ENCODE measurements at regions not wholly inside any gene's neighbourhood (a gene's known extent, or its start where the extent isn't known, plus 50 kb on each side); places are given as distances from the start of the nearest gene placed in this dataset.

DNA sequence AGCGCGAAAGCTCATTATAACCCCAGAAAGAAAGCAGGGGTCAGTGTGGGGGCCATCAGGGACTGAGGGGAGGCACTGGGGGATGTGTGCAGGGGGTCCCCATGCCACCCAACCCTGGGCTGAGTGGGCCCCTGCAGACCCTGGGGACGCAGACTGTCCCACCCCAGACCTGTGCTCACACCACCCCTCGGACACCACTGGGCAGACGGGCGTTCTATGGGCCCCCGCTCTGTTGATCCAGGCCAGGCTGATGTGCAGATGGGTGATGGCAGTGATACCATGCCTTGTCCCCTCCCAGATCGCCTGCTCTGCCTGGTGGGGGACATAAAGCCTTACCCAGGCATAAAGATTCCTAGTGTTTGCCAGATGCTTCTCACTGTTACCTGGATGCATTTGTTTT, 259.7 kb upstream of the TLE3 start:
- no peaks in the 10 kb centered on the region for H3K9me3 ChIP-seq (ENCODE audit: low read length)
- H3K79me2 ChIP-seq (replicated peaks; ENCODE audit: insufficient read depth, low read length), result no peaks in the 10 kb centered on the region
- no peak overlapping the region for H3K4me3 ChIP-seq (ENCODE audit: low read length)
- H3K27me3 ChIP-seq (ENCODE audit: insufficient read depth, low read depth, low read length), result no peaks in the 10 kb centered on the region
- H3F3A ChIP-seq (ENCODE audit: insufficient read depth, low read length, poor library complexity, severe bottlenecking), result no peaks in the 10 kb centered on the region
- no peak overlapping the region for H2AFZ ChIP-seq (ENCODE audit: low read depth, low read length)
- no peak overlapping the region for H3K4me2 ChIP-seq (ENCODE audit: low read length)
- no peak overlapping the region for H3K27ac ChIP-seq (ENCODE audit: low read length)
- H3K36me3 ChIP-seq (ENCODE audit: insufficient read depth, low read length), result no peaks in the 10 kb centered on the region
- no peaks in the 10 kb centered on the region for H3K9me2 ChIP-seq (ENCODE audit: insufficient read depth, low read length)
- H3K9ac ChIP-seq (ENCODE audit: low read length), result no peak overlapping the region
- no peak for TF ChIP-seq MXI1 (conservative IDR thresholded peaks at IDR 0.05; ENCODE audit: poor library complexity, severe bottlenecking)
- no peak for TF ChIP-seq EZH2 (IDR thresholded peaks at IDR 0.05; ENCODE audit: borderline replicate concordance, insufficient read depth, low read length, poor library complexity, severe bottlenecking)
- no peak for TF ChIP-seq SMC3 (conservative IDR thresholded peaks at IDR 0.05; ENCODE audit: poor library complexity)
- TF ChIP-seq RAD21 (conservative IDR thresholded peaks at IDR 0.05), result no peak
- no peak for TF ChIP-seq EP300 (conservative IDR thresholded peaks at IDR 0.05; ENCODE audit: poor library complexity, severe bottlenecking)
- H4K20me1 ChIP-seq (ENCODE audit: insufficient read depth), result no peaks in the 10 kb centered on the region

DNA sequence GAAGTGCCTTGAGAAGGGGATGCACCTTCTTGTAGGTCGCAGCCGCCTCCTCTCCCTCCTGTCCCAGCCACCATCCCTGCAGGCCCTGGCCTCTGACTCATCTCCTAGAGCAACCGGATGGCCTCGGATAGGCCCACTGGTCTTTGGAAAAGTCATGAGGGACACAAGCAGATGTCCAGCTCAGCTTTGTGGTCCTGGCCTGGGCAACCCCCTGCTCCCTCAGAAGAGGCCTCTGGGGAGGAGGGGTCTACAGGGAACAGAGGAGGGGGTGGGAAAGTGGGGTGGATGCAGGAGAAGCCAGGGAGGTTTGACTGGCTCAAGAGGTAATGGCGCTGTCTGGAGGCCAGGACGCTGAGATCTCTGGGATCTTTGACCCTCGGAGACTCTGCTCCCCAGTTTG, 259.2 kb upstream of the TLE3 start:
- no peaks in the 10 kb centered on the region for H3K27me3 ChIP-seq (ENCODE audit: insufficient read depth, low read depth, low read length)
- H3K36me3 ChIP-seq (ENCODE audit: insufficient read depth, low read length), result no peaks in the 10 kb centered on the region
- no peaks in the 10 kb centered on the region for H3K9me3 ChIP-seq (ENCODE audit: low read length)
- H4K20me1 ChIP-seq (ENCODE audit: insufficient read depth), result no peaks in the 10 kb centered on the region
- no peaks in the 10 kb centered on the region for H3F3A ChIP-seq (ENCODE audit: insufficient read depth, low read length, poor library complexity, severe bottlenecking)
- TF ChIP-seq EP300 (conservative IDR thresholded peaks at IDR 0.05; ENCODE audit: poor library complexity, severe bottlenecking) (no peak), POLR2AphosphoS5 (IDR thresholded peaks at IDR 0.05) (no peak), EZH2 (IDR thresholded peaks at IDR 0.05; ENCODE audit: borderline replicate concordance, insufficient read depth, low read length, poor library complexity, severe bottlenecking) (no peak), RAD21 (conservative IDR thresholded peaks at IDR 0.05) (no peak), SMC3 (conservative IDR thresholded peaks at IDR 0.05; ENCODE audit: poor library complexity) (no peak), MXI1 (conservative IDR thresholded peaks at IDR 0.05; ENCODE audit: poor library complexity, severe bottlenecking) (no peak)
- TF ChIP-seq, protein P1, sequence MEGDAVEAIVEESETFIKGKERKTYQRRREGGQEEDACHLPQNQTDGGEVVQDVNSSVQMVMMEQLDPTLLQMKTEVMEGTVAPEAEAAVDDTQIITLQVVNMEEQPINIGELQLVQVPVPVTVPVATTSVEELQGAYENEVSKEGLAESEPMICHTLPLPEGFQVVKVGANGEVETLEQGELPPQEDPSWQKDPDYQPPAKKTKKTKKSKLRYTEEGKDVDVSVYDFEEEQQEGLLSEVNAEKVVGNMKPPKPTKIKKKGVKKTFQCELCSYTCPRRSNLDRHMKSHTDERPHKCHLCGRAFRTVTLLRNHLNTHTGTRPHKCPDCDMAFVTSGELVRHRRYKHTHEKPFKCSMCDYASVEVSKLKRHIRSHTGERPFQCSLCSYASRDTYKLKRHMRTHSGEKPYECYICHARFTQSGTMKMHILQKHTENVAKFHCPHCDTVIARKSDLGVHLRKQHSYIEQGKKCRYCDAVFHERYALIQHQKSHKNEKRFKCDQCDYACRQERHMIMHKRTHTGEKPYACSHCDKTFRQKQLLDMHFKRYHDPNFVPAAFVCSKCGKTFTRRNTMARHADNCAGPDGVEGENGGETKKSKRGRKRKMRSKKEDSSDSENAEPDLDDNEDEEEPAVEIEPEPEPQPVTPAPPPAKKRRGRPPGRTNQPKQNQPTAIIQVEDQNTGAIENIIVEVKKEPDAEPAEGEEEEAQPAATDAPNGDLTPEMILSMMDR (IDR thresholded peaks at IDR 0.05; ENCODE audit: poor library complexity, severe bottlenecking), result no peak
- TF ChIP-seq, protein P2, sequence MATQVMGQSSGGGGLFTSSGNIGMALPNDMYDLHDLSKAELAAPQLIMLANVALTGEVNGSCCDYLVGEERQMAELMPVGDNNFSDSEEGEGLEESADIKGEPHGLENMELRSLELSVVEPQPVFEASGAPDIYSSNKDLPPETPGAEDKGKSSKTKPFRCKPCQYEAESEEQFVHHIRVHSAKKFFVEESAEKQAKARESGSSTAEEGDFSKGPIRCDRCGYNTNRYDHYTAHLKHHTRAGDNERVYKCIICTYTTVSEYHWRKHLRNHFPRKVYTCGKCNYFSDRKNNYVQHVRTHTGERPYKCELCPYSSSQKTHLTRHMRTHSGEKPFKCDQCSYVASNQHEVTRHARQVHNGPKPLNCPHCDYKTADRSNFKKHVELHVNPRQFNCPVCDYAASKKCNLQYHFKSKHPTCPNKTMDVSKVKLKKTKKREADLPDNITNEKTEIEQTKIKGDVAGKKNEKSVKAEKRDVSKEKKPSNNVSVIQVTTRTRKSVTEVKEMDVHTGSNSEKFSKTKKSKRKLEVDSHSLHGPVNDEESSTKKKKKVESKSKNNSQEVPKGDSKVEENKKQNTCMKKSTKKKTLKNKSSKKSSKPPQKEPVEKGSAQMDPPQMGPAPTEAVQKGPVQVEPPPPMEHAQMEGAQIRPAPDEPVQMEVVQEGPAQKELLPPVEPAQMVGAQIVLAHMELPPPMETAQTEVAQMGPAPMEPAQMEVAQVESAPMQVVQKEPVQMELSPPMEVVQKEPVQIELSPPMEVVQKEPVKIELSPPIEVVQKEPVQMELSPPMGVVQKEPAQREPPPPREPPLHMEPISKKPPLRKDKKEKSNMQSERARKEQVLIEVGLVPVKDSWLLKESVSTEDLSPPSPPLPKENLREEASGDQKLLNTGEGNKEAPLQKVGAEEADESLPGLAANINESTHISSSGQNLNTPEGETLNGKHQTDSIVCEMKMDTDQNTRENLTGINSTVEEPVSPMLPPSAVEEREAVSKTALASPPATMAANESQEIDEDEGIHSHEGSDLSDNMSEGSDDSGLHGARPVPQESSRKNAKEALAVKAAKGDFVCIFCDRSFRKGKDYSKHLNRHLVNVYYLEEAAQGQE (IDR thresholded peaks at IDR 0.05; ENCODE audit: borderline replicate concordance), result no peak
- H3K4me3 ChIP-seq (ENCODE audit: low read length), result no peak overlapping the region
- H3K27ac ChIP-seq (ENCODE audit: low read length), result no peak overlapping the region
- no peak overlapping the region for H2AFZ ChIP-seq (ENCODE audit: low read depth, low read length)
- H3K9ac ChIP-seq (ENCODE audit: low read length), result no peak overlapping the region
- no peaks in the 10 kb centered on the region for H3K79me2 ChIP-seq (replicated peaks; ENCODE audit: insufficient read depth, low read length)
- no peaks in the 10 kb centered on the region for H3K9me2 ChIP-seq (ENCODE audit: insufficient read depth, low read length)
- no peak overlapping the region for H3K4me2 ChIP-seq (ENCODE audit: low read length)

Measured in neural cell (in vitro differentiated cells).